ENCODE measurements at regions not wholly inside any gene's neighbourhood (a gene's known extent, or its start where the extent isn't known, plus 50 kb on each side); places are given as distances from the start of the nearest gene placed in this dataset.

GRCh38 chr14:71749613-71750238, 182.5 kb upstream of the RGS6 start:
- TF ChIP-seq CTCF (IDR thresholded peaks at IDR 0.05) = no peak
- Histone ChIP-seq H3K9me3 (no peaks in the 10 kb centered on the region), H3K27ac (no peak overlapping the region), H3K4me3 (ENCODE audit: low read depth in 1 of 2, low read length in 1 of 2) (no peak overlapping the region), H3K36me3 (no peaks in the 10 kb centered on the region), H3K4me1 (ENCODE audit: control insufficient read depth in 1 of 2, insufficient read depth in 1 of 2, low read depth in 1 of 2, low read length in 1 of 2) (peaks cover 4 to 7% of the 10 kb centered on the region in 2 experiments), H3K27me3 (peaks cover 13% of the 10 kb centered on the region)

- TF ChIP-seq CTCF (IDR thresholded peaks at IDR 0.05) = no peak
Measured at GRCh38 chr14:71751264-71751663, 181.0 kb upstream of the RGS6 start.

GRCh38 chr14:71752111-71752738, 180.0 kb upstream of the RGS6 start:
- no peaks in the 10 kb centered on the region for H3K36me3 ChIP-seq
- no peak for TF ChIP-seq CTCF (IDR thresholded peaks at IDR 0.05)
- H3K9me3 ChIP-seq = no peaks in the 10 kb centered on the region
- peaks cover 13% of the 10 kb centered on the region for H3K27me3 ChIP-seq
- H3K4me3 ChIP-seq (ENCODE audit: low read depth in 1 of 2, low read length in 1 of 2) = no peak overlapping the region
- peaks cover 4 to 7% of the 10 kb centered on the region in 2 experiments for H3K4me1 ChIP-seq (ENCODE audit: control insufficient read depth in 1 of 2, insufficient read depth in 1 of 2, low read depth in 1 of 2, low read length in 1 of 2)
- no peak overlapping the region for H3K27ac ChIP-seq

More at GRCh38 chr14:71751264-71751663, 181.0 kb upstream of the RGS6 start:
- H3K27ac ChIP-seq = no peak overlapping the region
- H3K4me1 ChIP-seq (ENCODE audit: control insufficient read depth in 1 of 2, insufficient read depth in 1 of 2, low read depth in 1 of 2, low read length in 1 of 2) = peaks cover 4 to 7% of the 10 kb centered on the region in 2 experiments
- no peak overlapping the region for H3K4me3 ChIP-seq (ENCODE audit: low read depth in 1 of 2, low read length in 1 of 2)
- H3K27me3 ChIP-seq = peaks cover 13% of the 10 kb centered on the region
- H3K36me3 ChIP-seq = no peaks in the 10 kb centered on the region
- no peaks in the 10 kb centered on the region for H3K9me3 ChIP-seq

GRCh38 chr14:71753126-71753830, 179.0 kb upstream of the RGS6 start:
- TF ChIP-seq CTCF (IDR thresholded peaks at IDR 0.05) = peak; percentile 83
- Histone ChIP-seq H3K4me1 (ENCODE audit: control insufficient read depth in 1 of 2, insufficient read depth in 1 of 2, low read depth in 1 of 2, low read length in 1 of 2) (peaks cover 4 to 7% of the 10 kb centered on the region in 2 experiments), H3K27ac (no peak overlapping the region), H3K9me3 (no peaks in the 10 kb centered on the region), H3K27me3 (peaks cover 11% of the 10 kb centered on the region), H3K4me3 (ENCODE audit: low read depth in 1 of 2, low read length in 1 of 2) (no peak overlapping the region), H3K36me3 (no peaks in the 10 kb centered on the region)

- no peaks in the 10 kb centered on the region for H3K36me3 ChIP-seq
- no peak for TF ChIP-seq CTCF (IDR thresholded peaks at IDR 0.05)
- H3K27me3 ChIP-seq = peaks cover 7% of the 10 kb centered on the region
- no peak overlapping the region for H3K4me3 ChIP-seq (ENCODE audit: low read depth in 1 of 2, low read length in 1 of 2)
- H3K4me1 ChIP-seq (ENCODE audit: control insufficient read depth in 1 of 2, insufficient read depth in 1 of 2, low read depth in 1 of 2, low read length in 1 of 2) = peaks cover 4 to 7% of the 10 kb centered on the region in 2 experiments
- no peaks in the 10 kb centered on the region for H3K9me3 ChIP-seq
- no peak overlapping the region for H3K27ac ChIP-seq
Measured at GRCh38 chr14:71753976-71754375, 178.3 kb upstream of the RGS6 start.
